ENCODE measurements at regions not wholly inside any gene's neighbourhood (a gene's known extent, or its start where the extent isn't known, plus 50 kb on each side); places are given as distances from the start of the nearest gene placed in this dataset.

- Mint-ChIP-seq H3K9me3 (no peaks in the 10 kb centered on the region), H3K4me3 (no peak overlapping the region), H3K27me3 (no peaks in the 10 kb centered on the region), H3K36me3 (ENCODE audit: low read depth) (no peaks in the 10 kb centered on the region), H3K27ac (no peak overlapping the region), H3K4me1 (no peaks in the 10 kb centered on the region)
- ATAC-seq (ENCODE audit: low read depth), result no peak
- CTCF ChIA-PET, result no interaction called here
- POLR2A ChIA-PET, result no interaction called here
- no peak for TF ChIP-seq CTCF (IDR thresholded peaks at IDR 0.05)
- intact Hi-C loops (cut with micrococcal nuclease), result no loop called here
- DNase-seq, result no peak
Measured at GRCh38 chr4:45455217-45455616, 668.6 kb downstream of the GABRG1 start.

DNA sequence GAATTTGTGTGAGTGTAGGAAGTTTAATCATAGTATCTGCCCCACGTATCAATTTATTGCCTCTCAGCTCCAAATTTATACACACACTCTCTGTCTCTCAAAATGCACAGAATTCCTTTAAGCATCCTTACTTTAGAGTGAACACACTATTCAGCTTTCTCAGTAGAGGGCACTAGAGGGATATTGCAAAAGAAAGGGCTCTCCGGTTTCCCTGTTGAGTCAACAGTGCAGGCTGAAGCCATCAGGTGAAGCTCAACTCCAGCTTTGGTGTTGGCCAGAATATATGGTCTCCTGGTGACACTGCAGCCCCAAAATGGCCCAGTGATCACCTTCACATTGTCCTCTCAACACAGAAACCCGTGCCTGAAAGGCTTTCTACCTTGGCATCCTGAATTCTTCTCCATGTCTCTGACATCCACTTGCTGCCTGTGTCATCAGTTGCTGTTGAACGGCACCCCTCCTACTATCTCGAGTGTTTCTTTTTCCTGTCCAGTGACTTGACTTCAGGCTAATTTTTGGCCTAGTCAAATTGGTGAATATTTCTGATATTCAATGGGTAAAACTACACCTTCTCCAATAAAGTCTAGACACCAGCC lies 670.5 kb downstream of the GABRG1 start:
- no peak overlapping the region for H3K27ac Mint-ChIP-seq
- no peaks in the 10 kb centered on the region for H3K27me3 Mint-ChIP-seq
- H3K9me3 Mint-ChIP-seq, result no peaks in the 10 kb centered on the region
- ChIA-PET POLR2A (no interaction called here), CTCF (no interaction called here)
- no peak for ATAC-seq (ENCODE audit: low read depth)
- TF ChIP-seq CTCF (IDR thresholded peaks at IDR 0.05), result no peak
- no peak overlapping the region for H3K4me3 Mint-ChIP-seq
- no peak for DNase-seq
- no peaks in the 10 kb centered on the region for H3K36me3 Mint-ChIP-seq (ENCODE audit: low read depth)
- no peaks in the 10 kb centered on the region for H3K4me1 Mint-ChIP-seq
- intact Hi-C loops (cut with micrococcal nuclease), result no loop called here

- no peak overlapping the region for H3K4me3 Mint-ChIP-seq
- no peaks in the 10 kb centered on the region for H3K27me3 Mint-ChIP-seq
- no peaks in the 10 kb centered on the region for H3K9me3 Mint-ChIP-seq
- no peaks in the 10 kb centered on the region for H3K36me3 Mint-ChIP-seq (ENCODE audit: low read depth)
- POLR2A ChIA-PET, result no interaction called here
- no peaks in the 10 kb centered on the region for H3K4me1 Mint-ChIP-seq
- H3K27ac Mint-ChIP-seq, result no peak overlapping the region
- DNase-seq (no peak), ATAC-seq (ENCODE audit: low read depth) (no peak)
- intact Hi-C loops (cut with micrococcal nuclease), result no loop called here
- CTCF ChIA-PET, result no interaction called here
- TF ChIP-seq CTCF (IDR thresholded peaks at IDR 0.05), result no peak
Measured at GRCh38 chr4:45442466-45442865, 681.4 kb downstream of the GABRG1 start.

GRCh38 chr4:45438047-45438446 lies 685.8 kb downstream of the GABRG1 start:
- ChIA-PET POLR2A (no interaction called here), CTCF (no interaction called here)
- no peak for TF ChIP-seq CTCF (IDR thresholded peaks at IDR 0.05)
- no peaks in the 10 kb centered on the region for H3K9me3 Mint-ChIP-seq
- ATAC-seq (ENCODE audit: low read depth), result no peak
- DNase-seq, result no peak
- H3K27me3 Mint-ChIP-seq, result no peaks in the 10 kb centered on the region
- H3K4me1 Mint-ChIP-seq, result no peaks in the 10 kb centered on the region
- H3K4me3 Mint-ChIP-seq, result no peak overlapping the region
- no peaks in the 10 kb centered on the region for H3K36me3 Mint-ChIP-seq (ENCODE audit: low read depth)
- H3K27ac Mint-ChIP-seq, result no peak overlapping the region
- intact Hi-C loops (cut with micrococcal nuclease), result no loop called here

DNA sequence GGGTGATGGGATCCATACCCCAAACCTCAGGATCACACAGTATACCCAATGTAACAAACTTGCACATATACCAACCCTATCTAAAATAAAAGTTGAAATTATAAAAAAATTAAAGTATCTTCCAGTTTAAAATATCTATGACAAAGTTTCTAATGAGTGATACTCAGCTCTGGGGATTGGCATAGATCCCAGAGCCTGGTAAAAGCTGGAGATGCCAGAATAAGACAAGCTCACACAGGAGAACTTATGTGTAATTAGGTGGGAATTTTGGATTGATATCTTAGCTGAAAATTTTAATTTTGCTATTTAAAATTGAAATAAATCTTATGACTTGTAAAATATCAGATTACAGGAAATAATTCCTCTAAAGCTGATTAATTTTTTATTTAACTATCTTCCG lies 686.5 kb downstream of the GABRG1 start:
- Mint-ChIP-seq H3K27ac (no peak overlapping the region), H3K4me1 (no peaks in the 10 kb centered on the region), H3K4me3 (no peak overlapping the region), H3K27me3 (no peaks in the 10 kb centered on the region), H3K9me3 (no peaks in the 10 kb centered on the region), H3K36me3 (ENCODE audit: low read depth) (no peaks in the 10 kb centered on the region)
- no peak for DNase-seq
- ATAC-seq (ENCODE audit: low read depth), result no peak
- intact Hi-C loops (cut with micrococcal nuclease), result no loop called here
- no peak for TF ChIP-seq CTCF (IDR thresholded peaks at IDR 0.05)
- CTCF ChIA-PET, result no interaction called here
- POLR2A ChIA-PET, result no interaction called here
